SKM-1 (cell line): ENCODE measurements at regions not wholly inside any gene's neighbourhood (a gene's known extent, or its start where the extent isn't known, plus 50 kb on each side); places are given as distances from the start of the nearest gene placed in this dataset.

Experiments used
- DNase-seq: peaks from one replicate; lab custom pipeline; 2025; ENCODE audit not compliant: unreplicated experiment; lab: John Stamatoyannopoulos, UW

GRCh38 chr2:156837635-156838370 lies 401.6 kb downstream of the GPD2 start:
- DNase-seq = no peak

- DNase-seq = no peak
Observed at GRCh38 chr2:156841321-156841720, 405.1 kb downstream of the GPD2 start.

GRCh38 chr2:156845806-156846558 lies 409.8 kb downstream of the GPD2 start:
- DNase-seq = no peak

- DNase-seq = no peak
Observed at GRCh38 chr2:156852210-156852609, 405.3 kb upstream of the GALNT5 start.

GRCh38 chr2:156852681-156853080 lies 404.8 kb upstream of the GALNT5 start:
- DNase-seq = no peak

- no peak for DNase-seq
Observed at GRCh38 chr2:156864325-156864724, 393.2 kb upstream of the GALNT5 start.

- no peak for DNase-seq
Observed at GRCh38 chr2:156864753-156865152, 392.8 kb upstream of the GALNT5 start.

- no peak for DNase-seq
Observed at GRCh38 chr2:156867201-156867600, 390.3 kb upstream of the GALNT5 start.

- no peak for DNase-seq
Observed at GRCh38 chr2:156874707-156875106, 382.8 kb upstream of the GALNT5 start.

GRCh38 chr2:156883804-156884203 lies 373.7 kb upstream of the GALNT5 start:
- no peak for DNase-seq

GRCh38 chr2:156884216-156884615 lies 373.3 kb upstream of the GALNT5 start:
- DNase-seq = no peak

- no peak for DNase-seq
Observed at GRCh38 chr2:156890529-156891148, 366.9 kb upstream of the GALNT5 start.

- no peak for DNase-seq
Observed at GRCh38 chr2:156891609-156892008, 365.9 kb upstream of the GALNT5 start.

- no peak for DNase-seq
Observed at GRCh38 chr2:156892467-156893281, 364.8 kb upstream of the GALNT5 start.

- DNase-seq = no peak
Observed at GRCh38 chr2:156896294-156896693, 361.2 kb upstream of the GALNT5 start.

- no peak for DNase-seq
Observed at GRCh38 chr2:156897548-156897947, 360.0 kb upstream of the GALNT5 start.

GRCh38 chr2:156901373-156902031 lies 356.0 kb upstream of the GALNT5 start:
- DNase-seq = no peak

GRCh38 chr2:156903335-156903734 lies 354.2 kb upstream of the GALNT5 start:
- no peak for DNase-seq

GRCh38 chr2:156907806-156908205 lies 349.7 kb upstream of the GALNT5 start:
- DNase-seq = no peak

GRCh38 chr2:156908825-156909224 lies 348.7 kb upstream of the GALNT5 start:
- DNase-seq = no peak

- DNase-seq = no peak
Observed at GRCh38 chr2:156909983-156910382, 347.5 kb upstream of the GALNT5 start.
